Hindlimb muscle (tissue), 1 donor: ENCODE measurements at regions not wholly inside any gene's neighbourhood (a gene's known extent, or its start where the extent isn't known, plus 50 kb on each side); places are given as distances from the start of the nearest gene placed in this dataset.
"Not testable (repeated sequence)": the region's sequence is repeated elsewhere in the genome, so short reads cannot be mapped to it uniquely, and the experiment has no call there.

Source experiments
- DNase-seq: peaks from one replicate; pipeline ENCODE4 v3.0.0-alpha.2; 2013

- no peak for DNase-seq
Measured at GRCh38 chr14:49366416-49366815, 219.8 kb downstream of the RPS29 start.

- DNase-seq = no peak
Measured at GRCh38 chr14:49364752-49365117, 221.4 kb downstream of the RPS29 start.

- DNase-seq = no peak
Measured at GRCh38 chr14:49363821-49364751, 222.1 kb downstream of the RPS29 start.

- no peak for DNase-seq
Measured at GRCh38 chr14:49362916-49363315, 223.3 kb downstream of the RPS29 start.

- DNase-seq = no peak
Measured at GRCh38 chr14:49339130-49339529, 247.1 kb downstream of the RPS29 start.

- no peak for DNase-seq
Measured at GRCh38 chr14:49319810-49320209, 266.4 kb downstream of the RPS29 start.

- no peak for DNase-seq
Measured at GRCh38 chr14:49315570-49315969, 270.6 kb downstream of the RPS29 start.

- no peak for DNase-seq
Measured at GRCh38 chr14:49314737-49315136, 271.4 kb downstream of the RPS29 start.

GRCh38 chr14:49313108-49313507, 273.1 kb downstream of the RPS29 start:
- DNase-seq = no peak

GRCh38 chr14:49310298-49310697, 275.9 kb downstream of the RPS29 start:
- DNase-seq = no peak

- no peak for DNase-seq
Measured at GRCh38 chr14:49306152-49306751, 279.9 kb downstream of the RPS29 start.

- DNase-seq = peak; percentile 28
Measured at GRCh38 chr14:49303946-49304516, 282.1 kb downstream of the RPS29 start.

- no peak for DNase-seq
Measured at GRCh38 chr14:49297102-49297501, 289.1 kb downstream of the RPS29 start.

- no peak for DNase-seq
Measured at GRCh38 chr14:49294621-49295148, 291.5 kb downstream of the RPS29 start.

GRCh38 chr14:49287004-49287403, 299.2 kb downstream of the RPS29 start:
- no peak for DNase-seq

- no peak for DNase-seq
Measured at GRCh38 chr14:49286257-49286983, 299.8 kb downstream of the RPS29 start.

GRCh38 chr14:49280566-49280965, 305.6 kb downstream of the RPS29 start:
- DNase-seq = no peak

- no peak for DNase-seq
Measured at GRCh38 chr14:49250517-49250916, 335.7 kb downstream of the RPS29 start.

GRCh38 chr14:49250109-49250508, 336.1 kb downstream of the RPS29 start:
- no peak for DNase-seq

GRCh38 chr14:49249022-49249421, 337.2 kb downstream of the RPS29 start:
- DNase-seq = no peak

- not testable (repeated sequence) for DNase-seq
Measured at GRCh38 chr14:49243777-49244176, 342.4 kb downstream of the RPS29 start.

GRCh38 chr14:49240383-49240782, 345.8 kb downstream of the RPS29 start:
- DNase-seq = no peak

GRCh38 chr14:49228552-49228951, 357.6 kb downstream of the RPS29 start:
- DNase-seq = no peak
